ENCODE measurements at regions not wholly inside any gene's neighbourhood (a gene's known extent, or its start where the extent isn't known, plus 50 kb on each side); places are given as distances from the start of the nearest gene placed in this dataset.
"Not testable (repeated sequence)": the region's sequence is repeated elsewhere in the genome, so short reads cannot be mapped to it uniquely, and the experiment has no call there.

- CTCF ChIA-PET (ENCODE audit: low intra/inter-chr PET ratio, low total read pairs): no interaction called here
- POLR2A ChIA-PET: no interaction called here
- Histone ChIP-seq H4K20me1 (ENCODE audit: insufficient read depth, low read length) (no peaks in the 10 kb centered on the region), H3K27ac (ENCODE audit: extremely low read length, insufficient read depth, low read length) (no peak overlapping the region), H3K79me2 (ENCODE audit: insufficient read depth, low read length) (no peaks in the 10 kb centered on the region), H3K36me3 (replicated peaks in 1 of 2; ENCODE audit: control insufficient read depth in 1 of 2, insufficient read depth in 2 of 2, low read length in 2 of 2) (no peaks in the 10 kb centered on the region), H3K9me3 (ENCODE audit: low read length) (no peaks in the 10 kb centered on the region), H3K4me1 (ENCODE audit: insufficient read depth, low read length) (peaks cover 6% of the 10 kb centered on the region; the same call in 1 of the 2 replicates), H2AFZ (ENCODE audit: low read length) (no peak overlapping the region), H3K4me2 (ENCODE audit: low read depth, low read length) (no peak overlapping the region), H3K9ac (ENCODE audit: insufficient read depth, low read depth, low read length) (no peak overlapping the region), H3K27me3 (ENCODE audit: control insufficient read depth in 1 of 2, insufficient read depth in 2 of 2, low read length in 2 of 2) (no peaks in the 10 kb centered on the region), H3K4me3 (replicated peaks in 1 of 3; ENCODE audit: insufficient read depth in 1 of 3, low read depth in 2 of 3, low read length in 3 of 3) (no peak overlapping the region)
- WGBS (ENCODE audit: low lambda C conversion rate): 5% methylated on average over 1 of the region's 1 CpG
- no TSS peak for BruUV-seq (replicated peaks)
- ATAC-seq (no peak), DNase-seq (ENCODE audit: low spot score) (no peak), FAIRE-seq (no peak)
- TF ChIP-seq ZFX (CRISPR knock-in tag; IDR thresholded peaks at IDR 0.05; ENCODE audit: low read depth) (no peak), KAT7 (CRISPR knock-in tag; IDR thresholded peaks at IDR 0.05; ENCODE audit: borderline replicate concordance) (no peak)
- intact Hi-C loops (cut with micrococcal nuclease; ENCODE audit: unreplicated experiment) (no loop called here), in situ Hi-C loops (cut with HindIII; ENCODE audit: extremely low pct_ligation_motif_present, low pct_unique_long_range_greater_than_20kb) (no loop called here)
Observed at GRCh38 chr3:99295836-99296235, 342.6 kb upstream of the COL8A1 start.

GRCh38 chr3:99294092-99294491, 344.3 kb upstream of the COL8A1 start:
- H3K27ac ChIP-seq (ENCODE audit: extremely low read length, insufficient read depth, low read length); CTCF ChIA-PET (ENCODE audit: low intra/inter-chr PET ratio, low total read pairs); BruUV-seq (replicated peaks); H3K79me2 ChIP-seq (ENCODE audit: insufficient read depth, low read length); H4K20me1 ChIP-seq (ENCODE audit: insufficient read depth, low read length); H3K36me3 ChIP-seq (replicated peaks in 1 of 2; ENCODE audit: control insufficient read depth in 1 of 2, insufficient read depth in 2 of 2, low read length in 2 of 2); H3K4me1 ChIP-seq (ENCODE audit: insufficient read depth, low read length); FAIRE-seq; intact Hi-C loops (cut with micrococcal nuclease; ENCODE audit: unreplicated experiment); H3K9ac ChIP-seq (ENCODE audit: insufficient read depth, low read depth, low read length); POLR2A ChIA-PET; H2AFZ ChIP-seq (ENCODE audit: low read length); H3K4me3 ChIP-seq (replicated peaks in 1 of 3; ENCODE audit: insufficient read depth in 1 of 3, low read depth in 2 of 3, low read length in 3 of 3); DNase-seq (ENCODE audit: low spot score); in situ Hi-C loops (cut with HindIII; ENCODE audit: extremely low pct_ligation_motif_present, low pct_unique_long_range_greater_than_20kb); H3K27me3 ChIP-seq (ENCODE audit: control insufficient read depth in 1 of 2, insufficient read depth in 2 of 2, low read length in 2 of 2); H3K9me3 ChIP-seq (ENCODE audit: low read length); ATAC-seq; TF ChIP-seq FOXA1 (IDR thresholded peaks at IDR 0.05): not testable (repeated sequence)
- 3% methylated on average over 5 of the region's 8 CpGs for WGBS (ENCODE audit: low lambda C conversion rate)
- H3K4me2 ChIP-seq (ENCODE audit: low read depth, low read length): 0 out of 2 replicates have a peak overlapping the region, but pooled peaks have one; percentile 23
- TF ChIP-seq ZNF281 (CRISPR knock-in tag; IDR thresholded peaks at IDR 0.05; ENCODE audit: borderline replicate concordance): peak; percentile 83
- TF ChIP-seq FOXA3 (CRISPR knock-in tag; IDR thresholded peaks at IDR 0.05): 0 out of 2 replicates have a peak, but pooled peaks have one; percentile 14
- TF ChIP-seq FOXA1 (CRISPR knock-in tag; IDR thresholded peaks at IDR 0.05): peak; percentile 54

All from HepG2 (cell line).